Testis (tissue), 2 donors: ENCODE measurements at regions not wholly inside any gene's neighbourhood (a gene's known extent, or its start where the extent isn't known, plus 50 kb on each side); places are given as distances from the start of the nearest gene placed in this dataset.

Source experiments
- CTCF ChIP-seq, 3 experiments: fragments of 450-650 bp in 2 of 3; fragments of 200-600 bp in 1 of 3; sonication (generic) in 1 of 3; IDR thresholded peaks; one replicate each; pipeline ENCODE4 v1.5.1; 2016 to 2019; ENCODE audit warnings: antibody characterized with exemption in 3 of 3, mild to moderate bottlenecking in 2 of 3, moderate library complexity in 1 of 3
- POLR2A ChIP-seq: fragments of 450-650 bp; IDR thresholded peaks from one replicate; pipeline ENCODE4 v1.6.1; 2017; ENCODE audit warnings: antibody characterized with exemption, mild to moderate bottlenecking, moderate library complexity

GRCh38 chr17:34750004-34750403 lies 170.6 kb downstream of the TMEM132E start:
- TF ChIP-seq CTCF (IDR thresholded peaks at IDR 0.05) (no peak), POLR2A (no peak)
